ENCODE measurements at regions not wholly inside any gene's neighbourhood (a gene's known extent, or its start where the extent isn't known, plus 50 kb on each side); places are given as distances from the start of the nearest gene placed in this dataset.

GRCh38 chr15:38075466-38075865, 141.0 kb downstream of the TMCO5A start:
- POLR2A ChIA-PET (ENCODE audit: partially characterized antibody) = interaction anchor here (0.9 to 1.1 kb wide), 2 partner anchors 16 to 176 kb away, joined by 4 read pairs; no protein-coding TSS in a partner anchor

More at GRCh38 chr15:38075466-38075865, 141.0 kb downstream of the TMCO5A start:
- Histone ChIP-seq H3K14ac (ENCODE audit: insufficient read length) (no peak overlapping the region), H3K9me3 (ENCODE audit: insufficient read depth in 2 of 2, low read depth in 1 of 2, low read length in 1 of 2) (no peaks in the 10 kb centered on the region), H4K91ac (replicated peaks; ENCODE audit: insufficient read length, low read length) (no peak overlapping the region), H2BK20ac (ENCODE audit: low read length) (no peak overlapping the region), H3K4ac (replicated peaks; ENCODE audit: insufficient read length, low read depth, low read length) (no peak overlapping the region), H2AK5ac (ENCODE audit: low read depth, low read length) (no peak overlapping the region), H4K20me1 (replicated peaks in 1 of 2; ENCODE audit: control insufficient read depth in 1 of 2, insufficient read depth in 2 of 2, low read length in 2 of 2) (no peaks in the 10 kb centered on the region), H2BK12ac (ENCODE audit: low read depth, low read length) (no peak overlapping the region), H3K9ac (replicated peaks in 1 of 4; ENCODE audit: extremely low read depth in 1 of 4, low read depth in 3 of 4, low read length in 3 of 4) (no peak overlapping the region), H3K4me3 (ENCODE audit: extremely low read depth in 1 of 4, insufficient read depth in 2 of 4, low read depth in 3 of 4, low read length in 4 of 4) (no peak overlapping the region), H4K8ac (ENCODE audit: extremely low read depth, insufficient read depth, low read length) (no peak overlapping the region), H4K5ac (ENCODE audit: insufficient read length, low read depth, low read length) (no peak overlapping the region), H3K79me1 (ENCODE audit: low read depth, low read length) (no peaks in the 10 kb centered on the region), H3K79me2 (ENCODE audit: control insufficient read depth in 1 of 2, insufficient read depth in 2 of 2, low read length in 2 of 2) (no peaks in the 10 kb centered on the region), H3K36me3 (ENCODE audit: control insufficient read depth in 2 of 4, insufficient read depth in 4 of 4, low read length in 3 of 4) (no peaks in the 10 kb centered on the region), H2AFZ (ENCODE audit: low read length) (no peak overlapping the region), H2BK120ac (replicated peaks; ENCODE audit: low read depth, low read length) (no peak overlapping the region), H3K23me2 (ENCODE audit: low read depth, low read length) (peaks cover 11% of the 10 kb centered on the region), H3K4me2 (ENCODE audit: insufficient read depth in 1 of 2, low read depth in 2 of 2, low read length in 2 of 2) (no peak overlapping the region), H3K18ac (ENCODE audit: extremely low read depth, low read length) (no peak overlapping the region), H2BK15ac (ENCODE audit: low read length) (no peak overlapping the region), H3K27ac (ENCODE audit: low read depth, low read length) (no peak overlapping the region), H3K23ac (ENCODE audit: insufficient read length) (no peak overlapping the region), H3K27me3 (replicated peaks in 1 of 4; ENCODE audit: control insufficient read depth in 3 of 4, extremely low read depth in 1 of 4, insufficient read depth in 3 of 4, low read length in 3 of 4) (peaks cover 18 to 44% (median 34%) of the 10 kb centered on the region in 4 experiments), H2BK5ac (ENCODE audit: low read depth, low read length) (no peak overlapping the region), H3K56ac (replicated peaks; ENCODE audit: insufficient read length, low read depth, low read length) (no peak overlapping the region), H3K4me1 (replicated peaks in 1 of 4; ENCODE audit: control insufficient read depth in 3 of 4, insufficient read depth in 4 of 4, low read length in 3 of 4) (peaks cover 0 to 14% (median 7%) of the 10 kb centered on the region in 4 experiments; a peak in 5 of 7 replicates)
- no peak for FAIRE-seq
- CTCF ChIA-PET (ENCODE audit: partially characterized antibody) = interaction anchor here (1.9 kb wide), 1 partner anchor 73 kb away, joined by 7 read pairs; no protein-coding TSS in a partner anchor
- no peak for DNase-seq (ENCODE audit: low read depth in 1 of 2, low spot score in 2 of 2)
- 94% methylated on average over 5 of the region's 5 CpGs; no CpG with 5 or more reads in 1 of the 2 experiments for WGBS, 2 experiments (ENCODE audit: extremely low coverage in 1 of 2, insufficient coverage in 1 of 2, insufficient read length in 1 of 2, insufficient replicate concordance in 2 of 2, low coverage in 1 of 2, low lambda C conversion rate in 2 of 2, missing lambda C conversion rate in 1 of 2)
- TF ChIP-seq TBP (IDR thresholded peaks at IDR 0.05; ENCODE audit: low read depth, low read length) (no peak), TAF1 (IDR thresholded peaks at IDR 0.05; ENCODE audit: low read depth, low read length) (no peak), GABPA (IDR thresholded peaks at IDR 0.05; ENCODE audit: borderline replicate concordance, insufficient read depth, low read length) (no peak), CHD1 (IDR thresholded peaks at IDR 0.05; ENCODE audit: low read depth, low read length) (no peak), HDAC6 (IDR thresholded peaks at IDR 0.05; ENCODE audit: low read depth, low read length) (no peak), SAP30 (IDR thresholded peaks at IDR 0.05; ENCODE audit: insufficient read depth, insufficient replicate concordance, low read length) (no peak), TAF7 (optimal IDR thresholded peaks at IDR 0.05; ENCODE audit: borderline replicate concordance, low read depth, low read length) (no peak), RAD21 (IDR thresholded peaks at IDR 0.05 in 1 of 2, conservative IDR thresholded peaks at IDR 0.05 in 1 of 2; ENCODE audit: low read depth in 2 of 2, low read length in 2 of 2) (no peak), SIN3A (conservative IDR thresholded peaks at IDR 0.05 in 1 of 2, IDR thresholded peaks at IDR 0.05 in 1 of 2; ENCODE audit: low read depth in 1 of 2, low read length in 2 of 2) (no peak), PHF8 (conservative IDR thresholded peaks at IDR 0.05; ENCODE audit: low read depth, low read length) (no peak), CBX8 (IDR thresholded peaks at IDR 0.05; ENCODE audit: borderline replicate concordance, low read depth, low read length) (no peak), MAFK (IDR thresholded peaks at IDR 0.05; ENCODE audit: low read depth, low read length) (no peak), CHD2 (IDR thresholded peaks at IDR 0.05; ENCODE audit: low read length) (no peak)
